Vagina (tissue), 2 donors: ENCODE measurements at regions not wholly inside any gene's neighbourhood (a gene's known extent, or its start where the extent isn't known, plus 50 kb on each side); places are given as distances from the start of the nearest gene placed in this dataset.

ENCODE experiments used
- DNase-seq, 2 donors: peaks; one replicate each; pipeline ENCODE4 v3.0.0-alpha.2; 2017; ENCODE audit errors: extremely low spot score in 2 of 2
- H3K27ac ChIP-seq: fragments of 200-600 bp; sonication (generic); one replicate; pipeline ENCODE4 v1.5.1; 2019
- H3K27me3 ChIP-seq: fragments of 200-600 bp; sonication (generic); one replicate; pipeline ENCODE4 v1.5.1; 2019
- H3K36me3 ChIP-seq, 2 donors: fragments of 200-600 bp; sonication (generic); one replicate each; pipeline ENCODE4 v1.5.1; 2017 to 2019
- H3K4me1 ChIP-seq: fragments of 200-600 bp; sonication (generic); one replicate; pipeline ENCODE4 v1.5.1; 2019
- H3K4me3 ChIP-seq, 2 donors: fragments of 200-600 bp; sonication (generic); 1 replicate in 1 of 2; 2 replicates in 1 of 2; pipeline ENCODE4 v1.5.1; 2016 to 2019
- H3K9me3 ChIP-seq: fragments of 200-600 bp; sonication (generic); one replicate; pipeline ENCODE4 v1.5.1; 2019
- CTCF ChIP-seq, 3 experiments: fragments of 450-650 bp in 2 of 3; fragments of 200-600 bp in 1 of 3; sonication (generic) in 1 of 3; IDR thresholded peaks; one replicate each; pipeline ENCODE4 v1.5.1; 2017 to 2019; ENCODE audit warnings: antibody characterized with exemption in 3 of 3, mild to moderate bottlenecking in 2 of 3, moderate library complexity in 2 of 3
- POLR2A ChIP-seq, 2 donors: fragments of 450-650 bp; IDR thresholded peaks; one replicate each; pipeline ENCODE4 v1.6.1; 2017; ENCODE audit warnings: antibody characterized with exemption in 2 of 2, mild to moderate bottlenecking in 2 of 2, moderate library complexity in 2 of 2
- POLR2AphosphoS5 ChIP-seq, 2 donors: sonication (generic); formaldehyde crosslinking; IDR thresholded peaks; one replicate each; pipeline ENCODE4 v1.9.0; 2017; ENCODE audit warnings: antibody characterized with exemption in 2 of 2, mild to moderate bottlenecking in 2 of 2, low read depth in 1 of 2; ENCODE audit not compliant: insufficient read depth in 1 of 2
- intact Hi-C: fragments of 100-400 bp; cut with DNase I; formaldehyde crosslinking; loops from one replicate; pipeline ENCODE4 v1.15.1; 2023

- peaks cover 17% of the 10 kb centered on the region for H3K4me1 ChIP-seq
- no peak overlapping the region for H3K27ac ChIP-seq
- no peak for TF ChIP-seq POLR2AphosphoS5 (IDR thresholded peaks at IDR 0.05; ENCODE audit: insufficient read depth in 1 of 2, low read depth in 1 of 2)
- TF ChIP-seq POLR2A (IDR thresholded peaks at IDR 0.05) = no peak
- no peak for TF ChIP-seq CTCF (IDR thresholded peaks at IDR 0.05)
- H3K36me3 ChIP-seq = no peaks in the 10 kb centered on the region
- no peaks in the 10 kb centered on the region for H3K27me3 ChIP-seq
- DNase-seq = no peak
- no peaks in the 10 kb centered on the region for H3K9me3 ChIP-seq
- H3K4me3 ChIP-seq = no peak overlapping the region
- intact Hi-C loops = no loop called here
Measured at GRCh38 chr2:120924924-120925323, 189.3 kb downstream of the GLI2 start.

- TF ChIP-seq CTCF (IDR thresholded peaks at IDR 0.05) = no peak
- TF ChIP-seq POLR2A (IDR thresholded peaks at IDR 0.05) = no peak
- no peak for TF ChIP-seq POLR2AphosphoS5 (IDR thresholded peaks at IDR 0.05; ENCODE audit: insufficient read depth in 1 of 2, low read depth in 1 of 2)
- H3K27me3 ChIP-seq = no peaks in the 10 kb centered on the region
- intact Hi-C loops = no loop called here
- DNase-seq = no peak
- no peak overlapping the region for H3K27ac ChIP-seq
- no peak overlapping the region for H3K4me3 ChIP-seq
- no peaks in the 10 kb centered on the region for H3K9me3 ChIP-seq
- peaks cover 5% of the 10 kb centered on the region for H3K4me1 ChIP-seq
- no peaks in the 10 kb centered on the region for H3K36me3 ChIP-seq
Measured at GRCh38 chr2:120926463-120927264, 191.0 kb downstream of the GLI2 start.

- Histone ChIP-seq H3K27ac (no peak overlapping the region), H3K4me1 (peaks cover 5% of the 10 kb centered on the region), H3K27me3 (no peaks in the 10 kb centered on the region), H3K9me3 (no peaks in the 10 kb centered on the region), H3K4me3 (no peak overlapping the region), H3K36me3 (no peaks in the 10 kb centered on the region)
- intact Hi-C loops = no loop called here
- no peak for TF ChIP-seq POLR2A (IDR thresholded peaks at IDR 0.05)
- TF ChIP-seq POLR2AphosphoS5 (IDR thresholded peaks at IDR 0.05; ENCODE audit: insufficient read depth in 1 of 2, low read depth in 1 of 2) = no peak
- TF ChIP-seq CTCF (IDR thresholded peaks at IDR 0.05) = no peak
- no peak for DNase-seq
Measured at GRCh38 chr2:120927265-120927628, 191.6 kb downstream of the GLI2 start.

- no peak overlapping the region for H3K4me3 ChIP-seq
- no peak for DNase-seq
- intact Hi-C loops = no loop called here
- no peaks in the 10 kb centered on the region for H3K27me3 ChIP-seq
- TF ChIP-seq POLR2A (IDR thresholded peaks at IDR 0.05) (no peak), CTCF (IDR thresholded peaks at IDR 0.05) (no peak), POLR2AphosphoS5 (IDR thresholded peaks at IDR 0.05; ENCODE audit: insufficient read depth in 1 of 2, low read depth in 1 of 2) (no peak)
- H3K4me1 ChIP-seq = peaks cover 18% of the 10 kb centered on the region
- no peaks in the 10 kb centered on the region for H3K36me3 ChIP-seq
- no peak overlapping the region for H3K27ac ChIP-seq
- no peaks in the 10 kb centered on the region for H3K9me3 ChIP-seq
Measured at GRCh38 chr2:120929829-120930228, 194.2 kb downstream of the GLI2 start.

GRCh38 chr2:120930236-120930635 lies 194.6 kb downstream of the GLI2 start:
- Histone ChIP-seq H3K4me1 (peaks cover 22% of the 10 kb centered on the region), H3K9me3 (no peaks in the 10 kb centered on the region), H3K36me3 (no peaks in the 10 kb centered on the region), H3K4me3 (no peak overlapping the region), H3K27me3 (no peaks in the 10 kb centered on the region), H3K27ac (no peak overlapping the region)
- intact Hi-C loops = no loop called here
- DNase-seq = no peak
- TF ChIP-seq CTCF (IDR thresholded peaks at IDR 0.05) = no peak
- TF ChIP-seq POLR2AphosphoS5 (IDR thresholded peaks at IDR 0.05; ENCODE audit: insufficient read depth in 1 of 2, low read depth in 1 of 2) = no peak
- TF ChIP-seq POLR2A (IDR thresholded peaks at IDR 0.05) = no peak
